ENCODE measurements at regions not wholly inside any gene's neighbourhood (a gene's known extent, or its start where the extent isn't known, plus 50 kb on each side); places are given as distances from the start of the nearest gene placed in this dataset.

DNA sequence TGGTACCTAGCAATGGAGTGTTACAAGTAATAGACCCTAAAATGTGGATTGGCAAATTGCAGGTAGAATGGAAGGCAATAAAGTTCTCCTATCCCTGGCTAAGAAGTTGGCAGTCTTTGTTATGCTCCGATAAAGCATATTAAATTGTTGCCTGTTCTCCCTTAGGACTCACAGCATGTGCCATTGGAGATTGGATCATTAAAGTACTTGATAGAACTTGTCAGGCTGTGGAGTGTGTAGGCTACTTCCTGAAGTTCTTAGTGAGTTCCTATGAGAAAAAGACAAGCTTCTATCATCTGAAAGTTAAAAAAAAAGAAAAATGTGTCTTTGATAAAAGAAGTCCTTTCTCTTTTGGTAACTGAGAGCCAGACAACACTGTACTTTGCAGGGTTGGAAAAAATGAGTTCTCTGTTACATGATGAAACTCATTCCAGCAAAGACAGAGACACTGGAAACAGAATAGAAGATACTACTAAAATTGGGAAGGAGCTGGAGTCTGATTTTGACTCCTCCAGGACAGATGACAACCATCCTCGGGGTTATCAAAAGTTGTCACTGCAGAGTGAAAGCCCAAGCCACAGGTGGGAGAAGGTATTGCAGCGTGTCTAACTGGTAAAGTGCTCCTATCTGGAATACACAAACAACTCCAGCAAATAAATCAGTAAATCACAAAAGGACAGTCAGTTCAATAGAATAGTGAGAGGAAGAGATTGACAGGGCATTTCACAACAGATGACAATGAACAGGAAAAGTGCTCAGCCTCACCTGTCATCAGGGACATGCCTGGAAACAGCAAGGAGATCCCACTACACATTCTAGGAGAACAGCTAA is 87.5 kb upstream of the WDR26 start:
- TF ChIP-seq ZNF274 (IDR thresholded peaks at IDR 0.05; ENCODE audit: low read depth, low read length) (no peak), EGR1 (IDR thresholded peaks at IDR 0.05; ENCODE audit: low read depth) (no peak), EZH2 (IDR thresholded peaks at IDR 0.05) (no peak), RAD21 (IDR thresholded peaks at IDR 0.05; ENCODE audit: low read depth) (no peak), ELF1 (IDR thresholded peaks at IDR 0.05; ENCODE audit: borderline replicate concordance, low read depth) (no peak), SIN3A (IDR thresholded peaks at IDR 0.05; ENCODE audit: low read depth) (no peak), POLR2A (IDR thresholded peaks at IDR 0.05; ENCODE audit: borderline replicate concordance, extremely low read depth, insufficient read depth, insufficient read length) (no peak)
- TF ChIP-seq, protein P1, sequence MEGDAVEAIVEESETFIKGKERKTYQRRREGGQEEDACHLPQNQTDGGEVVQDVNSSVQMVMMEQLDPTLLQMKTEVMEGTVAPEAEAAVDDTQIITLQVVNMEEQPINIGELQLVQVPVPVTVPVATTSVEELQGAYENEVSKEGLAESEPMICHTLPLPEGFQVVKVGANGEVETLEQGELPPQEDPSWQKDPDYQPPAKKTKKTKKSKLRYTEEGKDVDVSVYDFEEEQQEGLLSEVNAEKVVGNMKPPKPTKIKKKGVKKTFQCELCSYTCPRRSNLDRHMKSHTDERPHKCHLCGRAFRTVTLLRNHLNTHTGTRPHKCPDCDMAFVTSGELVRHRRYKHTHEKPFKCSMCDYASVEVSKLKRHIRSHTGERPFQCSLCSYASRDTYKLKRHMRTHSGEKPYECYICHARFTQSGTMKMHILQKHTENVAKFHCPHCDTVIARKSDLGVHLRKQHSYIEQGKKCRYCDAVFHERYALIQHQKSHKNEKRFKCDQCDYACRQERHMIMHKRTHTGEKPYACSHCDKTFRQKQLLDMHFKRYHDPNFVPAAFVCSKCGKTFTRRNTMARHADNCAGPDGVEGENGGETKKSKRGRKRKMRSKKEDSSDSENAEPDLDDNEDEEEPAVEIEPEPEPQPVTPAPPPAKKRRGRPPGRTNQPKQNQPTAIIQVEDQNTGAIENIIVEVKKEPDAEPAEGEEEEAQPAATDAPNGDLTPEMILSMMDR (IDR thresholded peaks at IDR 0.05 in 2 of 3, conservative IDR thresholded peaks at IDR 0.05 in 1 of 3; ENCODE audit: borderline replicate concordance in 1 of 3, insufficient read depth in 1 of 3, low read depth in 2 of 3, low read length in 2 of 3) = peak in 2 of 3 experiments; percentile 34 to 38; a peak in 3 of 6 replicates
